Hepatocyte (in vitro differentiated cells): ENCODE measurements at regions not wholly inside any gene's neighbourhood (a gene's known extent, or its start where the extent isn't known, plus 50 kb on each side); places are given as distances from the start of the nearest gene placed in this dataset.

Source experiments
- EZH2 ChIP-seq: fragments of 200-600 bp; sonication (generic); IDR thresholded peaks from 2 replicates; pipeline ENCODE4 v1.6.1; 2016; ENCODE audit warnings: antibody characterized with exemption, mild to moderate bottlenecking, borderline replicate concordance
- TF ChIP-seq, protein P1 (sequence below): fragments of 200-600 bp; sonication (generic); IDR thresholded peaks from 2 replicates; pipeline ENCODE4 v1.5.1; 2016; ENCODE audit warnings: antibody characterized with exemption, mild to moderate bottlenecking; ENCODE audit not compliant: poor library complexity

DNA sequence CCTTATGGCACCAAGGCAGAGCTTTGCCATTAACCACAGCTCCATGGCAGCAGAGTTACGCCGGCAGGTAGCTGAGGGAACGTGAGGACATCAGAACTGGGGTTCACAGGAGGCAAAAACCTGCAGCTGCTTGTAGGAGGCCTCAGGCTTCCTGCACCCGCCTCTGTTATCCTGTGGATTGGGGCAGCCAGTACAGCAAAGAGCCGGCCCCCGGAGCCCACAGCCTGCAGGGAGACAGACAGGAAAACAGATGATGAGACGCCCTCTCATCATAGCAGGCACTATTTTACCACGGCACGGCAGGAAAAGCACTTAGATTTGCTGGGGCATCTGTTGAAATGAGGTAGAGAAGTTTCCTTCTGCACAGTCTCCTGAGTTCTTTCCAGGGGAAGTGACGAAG lies 870.3 kb downstream of the TBC1D22A start:
- TF ChIP-seq, protein P1, sequence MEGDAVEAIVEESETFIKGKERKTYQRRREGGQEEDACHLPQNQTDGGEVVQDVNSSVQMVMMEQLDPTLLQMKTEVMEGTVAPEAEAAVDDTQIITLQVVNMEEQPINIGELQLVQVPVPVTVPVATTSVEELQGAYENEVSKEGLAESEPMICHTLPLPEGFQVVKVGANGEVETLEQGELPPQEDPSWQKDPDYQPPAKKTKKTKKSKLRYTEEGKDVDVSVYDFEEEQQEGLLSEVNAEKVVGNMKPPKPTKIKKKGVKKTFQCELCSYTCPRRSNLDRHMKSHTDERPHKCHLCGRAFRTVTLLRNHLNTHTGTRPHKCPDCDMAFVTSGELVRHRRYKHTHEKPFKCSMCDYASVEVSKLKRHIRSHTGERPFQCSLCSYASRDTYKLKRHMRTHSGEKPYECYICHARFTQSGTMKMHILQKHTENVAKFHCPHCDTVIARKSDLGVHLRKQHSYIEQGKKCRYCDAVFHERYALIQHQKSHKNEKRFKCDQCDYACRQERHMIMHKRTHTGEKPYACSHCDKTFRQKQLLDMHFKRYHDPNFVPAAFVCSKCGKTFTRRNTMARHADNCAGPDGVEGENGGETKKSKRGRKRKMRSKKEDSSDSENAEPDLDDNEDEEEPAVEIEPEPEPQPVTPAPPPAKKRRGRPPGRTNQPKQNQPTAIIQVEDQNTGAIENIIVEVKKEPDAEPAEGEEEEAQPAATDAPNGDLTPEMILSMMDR = no peak
- no peak for TF ChIP-seq EZH2
